HEK293 (cell line): ENCODE measurements at regions not wholly inside any gene's neighbourhood (a gene's known extent, or its start where the extent isn't known, plus 50 kb on each side); places are given as distances from the start of the nearest gene placed in this dataset.
A peak's percentile ranks its signal among the peaks of the same experiment; 100 is the strongest.

Experiments used
- CTCF ChIA-PET: fragments of 350-600 bp; formaldehyde crosslinking; extraction: SDS; loops from one replicate; lab custom pipeline; 2021; ENCODE audit warnings: antibody characterized with exemption; lab: Yijun Ruan, JAX
- POLR2A ChIA-PET: fragments of 300-600 bp; formaldehyde crosslinking; extraction: SDS; loops from one replicate; lab custom pipeline; 2020; ENCODE audit warnings: antibody characterized with exemption, inconsistent platforms; lab: Yijun Ruan, JAX
- H3K27ac ChIP-seq: fragments of 200-500 bp; sonication (Bioruptor generic); 2 replicates; pipeline ENCODE4 v1.5.1; 2014; ENCODE audit warnings: low read depth, low read length, control low read depth, inconsistent platforms; ENCODE audit errors: extremely low read depth
- H3K36me3 ChIP-seq, 2 experiments: fragments of 200-500 bp in 1 of 2; sonication (Bioruptor generic) in 1 of 2; 1 replicate in 1 of 2; 2 replicates in 1 of 2; pipeline ENCODE4 v1.5.1; 2014 to 2017; ENCODE audit warnings: inconsistent platforms in 2 of 2, low read length in 2 of 2; ENCODE audit not compliant: control insufficient read depth in 2 of 2, insufficient read depth in 1 of 2
- H3K4me1 ChIP-seq: fragments of 200-500 bp; sonication (Bioruptor generic); 2 replicates; pipeline ENCODE4 v1.5.1; 2014; ENCODE audit warnings: mild to moderate bottlenecking, low read length, inconsistent platforms; ENCODE audit not compliant: control insufficient read depth, insufficient read depth
- H3K4me3 ChIP-seq: 2 replicates; pipeline ENCODE4 v1.5.1; 2011; ENCODE audit warnings: low read depth, mild to moderate bottlenecking, control low read depth, low read length, moderate library complexity
- H3K9me3 ChIP-seq: fragments of 200-500 bp; sonication (Bioruptor generic); 2 replicates; pipeline ENCODE4 v1.5.1; 2014; ENCODE audit warnings: low read depth, low read length, inconsistent platforms; ENCODE audit not compliant: control insufficient read depth, insufficient read depth
- CTCF ChIP-seq: fragments of 450-650 bp; formaldehyde crosslinking; IDR thresholded peaks from 2 replicates; pipeline ENCODE4 v1.5.1; 2016; ENCODE audit warnings: missing biosample characterization, missing genetic modification characterization
- EGR2 ChIP-seq: fragments of 450-650 bp; formaldehyde crosslinking; IDR thresholded peaks from 2 replicates; pipeline ENCODE4 v1.5.1; 2016; ENCODE audit warnings: low read depth, missing biosample characterization, missing genetic modification characterization
- REST ChIP-seq: fragments of 450-650 bp; formaldehyde crosslinking; IDR thresholded peaks from 2 replicates; pipeline ENCODE4 v1.5.1; 2016; ENCODE audit warnings: missing biosample characterization, missing genetic modification characterization
- SP2 ChIP-seq: fragments of 450-650 bp; formaldehyde crosslinking; IDR thresholded peaks from 2 replicates; pipeline ENCODE4 v1.5.1; 2016; ENCODE audit warnings: missing biosample characterization, missing genetic modification characterization
- YY2 ChIP-seq: fragments of 450-650 bp; formaldehyde crosslinking; IDR thresholded peaks from 2 replicates; pipeline ENCODE4 v1.5.1; 2016; ENCODE audit warnings: missing biosample characterization, missing genetic modification characterization
- ZBTB26 ChIP-seq: fragments of 450-650 bp; formaldehyde crosslinking; optimal IDR thresholded peaks from 2 replicates; pipeline ENCODE3; 2016; ENCODE audit warnings: missing biosample characterization, mild to moderate bottlenecking, missing genetic modification characterization
- ZNF140 ChIP-seq: fragments of 450-650 bp; formaldehyde crosslinking; IDR thresholded peaks from 2 replicates; pipeline ENCODE4 v1.5.1; 2016; ENCODE audit warnings: missing biosample characterization, missing genetic modification characterization
- ZNF157 ChIP-seq: fragments of 450-650 bp; formaldehyde crosslinking; IDR thresholded peaks from 2 replicates; pipeline ENCODE4 v1.5.1; 2016; ENCODE audit warnings: missing biosample characterization, missing genetic modification characterization
- ZNF174 ChIP-seq: fragments of 450-650 bp; formaldehyde crosslinking; IDR thresholded peaks from 2 replicates; pipeline ENCODE4 v1.5.0; 2017; ENCODE audit warnings: missing biosample characterization, mild to moderate bottlenecking, missing genetic modification characterization
- ZNF18 ChIP-seq: fragments of 450-650 bp; formaldehyde crosslinking; IDR thresholded peaks from 2 replicates; pipeline ENCODE4 v1.5.1; 2016; ENCODE audit warnings: missing biosample characterization, missing genetic modification characterization
- ZNF394 ChIP-seq: fragments of 450-650 bp; formaldehyde crosslinking; IDR thresholded peaks from 2 replicates; pipeline ENCODE4 v1.5.1; 2016; ENCODE audit warnings: missing biosample characterization, missing genetic modification characterization, mild to moderate bottlenecking, moderate library complexity, borderline replicate concordance
- ZNF514 ChIP-seq: fragments of 450-650 bp; formaldehyde crosslinking; IDR thresholded peaks from 2 replicates; pipeline ENCODE4 v1.5.1; 2016; ENCODE audit warnings: missing biosample characterization, missing genetic modification characterization
- ZNF529 ChIP-seq: fragments of 450-650 bp; formaldehyde crosslinking; IDR thresholded peaks from 2 replicates; pipeline ENCODE4 v1.5.1; 2017; ENCODE audit warnings: missing genetic modification characterization, missing biosample characterization; ENCODE audit not compliant: insufficient replicate concordance
- ZNF624 ChIP-seq: fragments of 450-650 bp; formaldehyde crosslinking; IDR thresholded peaks from 2 replicates; pipeline ENCODE4 v1.5.1; 2017; ENCODE audit warnings: missing biosample characterization, missing genetic modification characterization
- ZSCAN16 ChIP-seq: fragments of 450-650 bp; formaldehyde crosslinking; IDR thresholded peaks from 2 replicates; pipeline ENCODE4 v1.5.1; 2016; ENCODE audit warnings: missing biosample characterization, missing genetic modification characterization
- ZSCAN23 ChIP-seq: fragments of 450-650 bp; formaldehyde crosslinking; IDR thresholded peaks from 2 replicates; pipeline ENCODE4 v1.5.1; 2016; ENCODE audit warnings: missing biosample characterization, missing genetic modification characterization
- ZXDB ChIP-seq: fragments of 450-650 bp; formaldehyde crosslinking; IDR thresholded peaks from 2 replicates; pipeline ENCODE4 v1.5.1; 2016; ENCODE audit warnings: missing biosample characterization, missing genetic modification characterization

GRCh38 chr1:58072450-58072849 lies 474.1 kb downstream of the OMA1 start:
- Histone ChIP-seq H3K36me3 (no peaks in the 10 kb centered on the region), H3K9me3 (no peaks in the 10 kb centered on the region), H3K4me1 (no peaks in the 10 kb centered on the region), H3K4me3 (no peak overlapping the region), H3K27ac (no peak overlapping the region)
- TF ChIP-seq ZSCAN16: no peak
- TF ChIP-seq ZXDB: no peak
- no peak for TF ChIP-seq ZBTB26 (tag by site-specific recombination)
- no peak for TF ChIP-seq EGR2
- TF ChIP-seq ZSCAN23 (tag by site-specific recombination): no peak
- TF ChIP-seq ZNF514 (tag by site-specific recombination): no peak
- no peak for TF ChIP-seq ZNF18
- no peak for TF ChIP-seq ZNF157 (tag by site-specific recombination)
- no peak for TF ChIP-seq ZNF140 (tag by site-specific recombination)
- TF ChIP-seq ZNF529: no peak
- CTCF ChIA-PET: no interaction called here
- POLR2A ChIA-PET: no interaction called here

GRCh38 chr1:58067082-58067481 lies 479.4 kb downstream of the OMA1 start:
- no peaks in the 10 kb centered on the region for H3K4me1 ChIP-seq
- no peaks in the 10 kb centered on the region for H3K9me3 ChIP-seq
- no peak overlapping the region for H3K4me3 ChIP-seq
- CTCF ChIA-PET: no interaction called here
- TF ChIP-seq ZNF394: no peak
- no peak for TF ChIP-seq REST (tag by site-specific recombination)
- TF ChIP-seq ZNF624 (tag by site-specific recombination): no peak
- no peaks in the 10 kb centered on the region for H3K36me3 ChIP-seq
- H3K27ac ChIP-seq: no peak overlapping the region
- POLR2A ChIA-PET: no interaction called here

GRCh38 chr1:58065520-58065919 lies 481.0 kb downstream of the OMA1 start:
- Histone ChIP-seq H3K27ac (no peak overlapping the region), H3K4me1 (no peaks in the 10 kb centered on the region), H3K9me3 (no peaks in the 10 kb centered on the region), H3K4me3 (no peak overlapping the region), H3K36me3 (no peaks in the 10 kb centered on the region)
- TF ChIP-seq SP2 (tag by site-specific recombination) (no peak), ZNF174 (no peak), CTCF (tag by site-specific recombination) (peak; percentile 45), YY2 (tag by site-specific recombination) (no peak)
- ChIA-PET CTCF (interaction anchor here (0.8 kb wide), 1 partner anchor 46 kb away, joined by 4 read pairs; no protein-coding TSS in a partner anchor), POLR2A (no interaction called here)
